GM06990 (cell line): ENCODE measurements at regions not wholly inside any gene's neighbourhood (a gene's known extent, or its start where the extent isn't known, plus 50 kb on each side); places are given as distances from the start of the nearest gene placed in this dataset.
"Not testable (repeated sequence)": the region's sequence is repeated elsewhere in the genome, so short reads cannot be mapped to it uniquely, and the experiment has no call there.

Experiments
- DNase-seq: peaks from one replicate; pipeline ENCODE4 v3.0.0-alpha.2; 2011; ENCODE audit not compliant: insufficient read length; ENCODE audit errors: extremely low read depth
- H3K27me3 ChIP-seq: replicated peaks from 2 replicates; pipeline ENCODE4 v1.6.0; 2011; ENCODE audit warnings: low read length; ENCODE audit not compliant: control insufficient read depth, insufficient read depth
- H3K36me3 ChIP-seq: 2 replicates; pipeline ENCODE4 v1.5.1; 2011; ENCODE audit warnings: low read length; ENCODE audit not compliant: control insufficient read depth, insufficient read depth
- H3K4me3 ChIP-seq: replicated peaks from 2 replicates; pipeline ENCODE4 v1.5.1; 2011; ENCODE audit warnings: low read depth, mild to moderate bottlenecking, control low read depth, low read length
- TF ChIP-seq, protein P1 (sequence below): IDR thresholded peaks from 2 replicates; pipeline ENCODE4 v1.5.1; 2011; ENCODE audit warnings: low read length, control low read depth, mild to moderate bottlenecking, inconsistent platforms; ENCODE audit not compliant: insufficient read depth, poor library complexity, severe bottlenecking

DNA sequence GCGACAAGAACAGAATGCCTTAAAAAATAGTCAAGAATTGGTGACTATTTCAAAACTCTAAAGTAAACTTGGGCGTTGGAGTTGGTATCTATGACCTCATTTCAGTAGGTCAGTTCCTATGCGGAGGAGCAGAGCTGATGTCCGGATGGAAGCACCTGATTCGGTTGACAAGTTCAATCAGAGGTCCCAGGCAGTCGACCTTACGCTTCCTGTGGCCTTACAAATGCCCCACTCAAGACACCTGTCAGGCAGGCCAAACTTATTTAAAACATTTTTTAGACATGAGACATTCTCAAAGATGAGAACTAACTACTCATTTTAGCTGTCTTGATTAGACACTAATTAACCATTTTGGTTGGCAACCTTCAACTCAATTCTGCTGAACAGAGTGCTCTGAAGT is 137.7 kb upstream of the ADAMTS3 start:
- Histone ChIP-seq H3K27me3 (no peaks in the 10 kb centered on the region; the same call in 1 of the 2 replicates), H3K36me3 (no peaks in the 10 kb centered on the region), H3K4me3 (no peak overlapping the region)
- TF ChIP-seq, protein P1, sequence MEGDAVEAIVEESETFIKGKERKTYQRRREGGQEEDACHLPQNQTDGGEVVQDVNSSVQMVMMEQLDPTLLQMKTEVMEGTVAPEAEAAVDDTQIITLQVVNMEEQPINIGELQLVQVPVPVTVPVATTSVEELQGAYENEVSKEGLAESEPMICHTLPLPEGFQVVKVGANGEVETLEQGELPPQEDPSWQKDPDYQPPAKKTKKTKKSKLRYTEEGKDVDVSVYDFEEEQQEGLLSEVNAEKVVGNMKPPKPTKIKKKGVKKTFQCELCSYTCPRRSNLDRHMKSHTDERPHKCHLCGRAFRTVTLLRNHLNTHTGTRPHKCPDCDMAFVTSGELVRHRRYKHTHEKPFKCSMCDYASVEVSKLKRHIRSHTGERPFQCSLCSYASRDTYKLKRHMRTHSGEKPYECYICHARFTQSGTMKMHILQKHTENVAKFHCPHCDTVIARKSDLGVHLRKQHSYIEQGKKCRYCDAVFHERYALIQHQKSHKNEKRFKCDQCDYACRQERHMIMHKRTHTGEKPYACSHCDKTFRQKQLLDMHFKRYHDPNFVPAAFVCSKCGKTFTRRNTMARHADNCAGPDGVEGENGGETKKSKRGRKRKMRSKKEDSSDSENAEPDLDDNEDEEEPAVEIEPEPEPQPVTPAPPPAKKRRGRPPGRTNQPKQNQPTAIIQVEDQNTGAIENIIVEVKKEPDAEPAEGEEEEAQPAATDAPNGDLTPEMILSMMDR: no peak
- DNase-seq: no peak

DNA sequence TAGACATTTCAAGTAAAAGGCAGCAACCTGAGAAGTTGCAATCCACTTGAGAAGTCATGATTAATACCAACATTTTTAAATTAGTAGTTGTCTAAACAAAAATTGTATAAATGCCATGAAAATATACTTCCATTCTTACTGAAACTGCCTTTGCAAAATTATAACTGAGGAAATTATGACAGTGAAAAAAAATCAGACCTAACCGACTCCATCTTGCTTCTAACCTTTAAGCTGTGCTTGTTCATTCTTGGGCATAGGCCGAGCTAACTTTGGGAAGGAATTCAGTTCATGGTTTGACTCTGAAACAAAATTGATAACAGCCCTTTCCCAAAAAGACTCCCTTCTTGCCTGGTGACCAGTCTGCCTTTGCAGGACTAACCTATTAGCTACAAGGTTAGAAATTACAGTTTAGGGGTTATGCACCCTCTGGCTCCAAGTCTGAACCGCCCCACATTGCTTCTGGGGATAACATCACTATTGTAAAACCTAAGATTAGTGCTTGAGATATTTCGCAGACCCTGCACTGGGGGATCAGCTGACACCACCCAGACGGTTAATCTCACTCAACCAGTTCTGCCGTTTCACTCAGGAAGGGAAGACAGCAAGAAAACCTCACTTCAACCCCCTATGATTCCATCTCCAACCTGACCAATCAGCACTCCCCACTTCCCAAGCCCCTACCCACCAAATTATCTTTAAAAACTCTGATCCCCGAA is 136.1 kb upstream of the ADAMTS3 start:
- not testable (repeated sequence) for H3K27me3 ChIP-seq, H3K36me3 ChIP-seq, H3K4me3 ChIP-seq, DNase-seq

DNA sequence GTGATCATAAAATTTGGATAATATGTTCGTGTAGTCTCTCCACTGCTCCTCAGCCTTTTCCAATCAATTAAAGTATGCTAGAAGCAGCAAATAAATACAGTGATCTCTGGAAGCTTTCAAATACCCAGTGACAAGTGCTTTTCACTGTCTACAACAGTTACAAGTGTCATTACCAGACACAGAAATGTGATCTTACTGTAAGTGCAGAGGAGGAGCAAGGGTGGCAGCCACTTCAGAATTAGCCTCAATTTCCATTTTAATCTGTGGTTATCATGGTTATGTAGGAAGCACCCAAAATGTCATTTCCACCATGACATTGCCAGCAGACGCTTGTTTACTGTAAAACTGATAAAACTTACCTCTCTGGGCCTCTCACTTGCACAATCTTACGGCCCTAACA is 133.9 kb upstream of the ADAMTS3 start:
- TF ChIP-seq, protein P1: no peak
- Histone ChIP-seq H3K27me3 (no peaks in the 10 kb centered on the region), H3K4me3 (no peak overlapping the region), H3K36me3 (no peaks in the 10 kb centered on the region)
- no peak for DNase-seq

DNA sequence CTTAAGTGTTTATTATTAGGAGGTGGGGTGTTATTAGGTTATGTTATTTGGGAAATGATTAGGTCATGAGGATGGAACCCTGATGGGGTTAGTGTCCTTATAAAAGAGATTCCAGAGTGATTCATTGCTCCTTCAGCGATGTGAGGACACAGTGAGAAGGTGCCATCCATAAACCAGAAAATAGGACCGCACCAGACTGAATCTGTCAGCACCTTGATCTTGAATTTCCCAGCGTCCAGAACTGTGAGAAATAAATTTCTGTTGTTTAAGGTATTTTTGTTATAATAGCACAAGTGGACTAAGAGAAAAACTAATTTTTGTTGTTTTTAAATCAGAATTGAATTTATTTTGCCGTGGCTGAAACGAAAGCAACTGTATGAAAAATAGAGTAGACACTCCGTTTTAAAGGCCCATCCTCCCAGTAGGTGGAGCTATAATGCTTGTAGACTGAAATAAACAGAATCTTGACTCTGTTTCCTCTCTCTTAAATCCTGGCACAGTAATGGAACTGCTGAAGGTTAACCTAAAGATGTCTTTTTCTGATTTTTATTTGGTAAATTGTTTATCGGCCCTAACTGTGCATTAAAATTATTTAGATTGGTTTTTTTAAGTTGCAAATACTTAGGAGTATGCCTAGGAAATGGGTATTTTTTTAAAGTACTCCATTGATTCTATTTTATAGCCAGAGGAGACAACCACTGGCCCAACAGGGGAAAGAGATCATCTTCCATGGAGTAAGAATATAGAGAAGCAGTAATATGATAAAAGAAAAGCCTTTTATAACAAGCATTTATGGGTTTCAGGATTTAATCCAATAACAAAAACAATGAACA is 133.2 kb upstream of the ADAMTS3 start:
- DNase-seq: no peak
- TF ChIP-seq, protein P1: peak; percentile 66
- Histone ChIP-seq H3K36me3 (no peaks in the 10 kb centered on the region), H3K27me3 (no peaks in the 10 kb centered on the region), H3K4me3 (peak overlapping the region; percentile 35)

DNA sequence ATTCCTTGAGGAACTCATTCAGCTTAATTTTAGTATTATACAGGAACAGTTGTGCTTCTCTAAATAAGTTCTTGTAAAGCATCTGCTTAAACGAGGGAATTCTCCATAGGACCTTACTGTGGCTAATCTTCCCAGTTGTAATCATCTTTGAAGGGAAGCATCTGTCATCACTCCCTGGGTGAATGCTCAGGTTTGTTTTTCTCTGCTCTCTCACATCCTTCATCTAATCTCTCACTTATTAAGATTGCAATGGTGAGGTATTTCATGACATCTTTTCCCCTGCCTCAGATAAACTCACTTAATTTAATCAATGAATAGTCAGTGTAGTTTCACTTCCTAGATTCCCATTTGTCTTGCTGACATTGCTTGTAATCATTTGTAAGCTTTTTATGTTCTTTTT is 121.8 kb upstream of the ADAMTS3 start:
- no peak for DNase-seq
- Histone ChIP-seq H3K27me3 (no peaks in the 10 kb centered on the region), H3K4me3 (no peak overlapping the region), H3K36me3 (no peaks in the 10 kb centered on the region)
- TF ChIP-seq, protein P1: no peak

DNA sequence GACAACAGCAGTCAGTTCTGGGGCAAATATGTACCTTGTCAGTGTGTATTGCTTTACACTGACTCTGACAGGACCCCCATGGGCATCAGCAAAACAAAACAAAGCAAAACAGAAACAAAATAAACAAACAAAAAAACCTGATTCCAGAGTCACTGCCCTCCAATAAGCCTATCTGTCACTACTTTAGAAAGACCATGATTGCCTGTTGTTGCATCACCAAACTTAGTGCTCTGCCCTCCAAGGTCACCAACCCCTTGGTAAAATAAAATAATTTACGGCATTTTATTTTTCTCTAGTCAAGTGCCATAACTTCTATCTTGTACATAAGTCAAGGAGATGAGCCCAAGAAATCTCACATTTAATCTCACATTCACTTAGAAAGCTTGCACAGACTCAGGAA is 120.9 kb upstream of the ADAMTS3 start:
- H3K36me3 ChIP-seq: no peaks in the 10 kb centered on the region
- TF ChIP-seq, protein P1: no peak
- no peak overlapping the region for H3K4me3 ChIP-seq

DNA sequence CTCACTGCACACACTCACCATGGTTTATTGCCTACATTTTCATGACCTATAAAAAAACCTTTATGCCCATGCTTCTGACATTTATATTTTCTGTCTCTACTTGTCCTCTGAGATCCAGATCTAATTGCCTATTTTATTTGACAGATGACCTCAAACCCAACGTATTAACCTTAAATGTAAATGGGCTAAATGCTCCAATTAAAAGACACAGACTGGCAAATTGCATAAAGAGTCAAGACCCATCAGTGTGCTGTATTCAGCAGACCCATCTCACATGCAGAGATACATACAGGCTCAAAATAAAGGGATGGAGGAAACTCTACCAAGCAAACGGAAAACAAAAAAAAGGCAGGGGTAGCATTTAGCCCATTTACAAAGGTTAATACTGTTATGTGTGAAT is 117.4 kb upstream of the ADAMTS3 start:
- H3K36me3 ChIP-seq, DNase-seq, H3K27me3 ChIP-seq, H3K4me3 ChIP-seq: not testable (repeated sequence)

More for the DNA sequence above, 120.9 kb upstream of the ADAMTS3 start:
- no peak for DNase-seq
- H3K27me3 ChIP-seq: no peaks in the 10 kb centered on the region
